GM23338 (cell line): ENCODE measurements at regions not wholly inside any gene's neighbourhood (a gene's known extent, or its start where the extent isn't known, plus 50 kb on each side); places are given as distances from the start of the nearest gene placed in this dataset.

Experiments
- CTCF ChIP-seq, 2 experiments: fragments of 200-600 bp in 1 of 2; sonication (generic) in 1 of 2; conservative IDR thresholded peaks; 2 replicates each; pipeline versions ENCODE4 v1.5.1 to v1.6.1; 2016 to 2017; ENCODE audit warnings: antibody characterized with exemption in 2 of 2, low read depth in 2 of 2, mild to moderate bottlenecking in 2 of 2, moderate library complexity in 1 of 2
- EZH2 ChIP-seq: fragments of 200-600 bp; sonication (generic); IDR thresholded peaks from one replicate; pipeline ENCODE4 v1.8.0; 2017; ENCODE audit warnings: antibody characterized with exemption, mild to moderate bottlenecking, low read depth; ENCODE audit not compliant: unreplicated experiment
- EZH2phosphoT487 ChIP-seq: fragments of 200-600 bp; sonication (generic); IDR thresholded peaks from one replicate; pipeline ENCODE4 v1.8.1; 2018; ENCODE audit warnings: antibody characterized with exemption; ENCODE audit not compliant: unreplicated experiment
- JUNB ChIP-seq: IDR thresholded peaks from one replicate; pipeline ENCODE4 v1.6.1; 2016; ENCODE audit warnings: antibody characterized with exemption; ENCODE audit not compliant: unreplicated experiment
- POLR2AphosphoS5 ChIP-seq: IDR thresholded peaks from 2 replicates; pipeline ENCODE4 v1.6.1; 2016; ENCODE audit warnings: antibody characterized with exemption, low read depth

DNA sequence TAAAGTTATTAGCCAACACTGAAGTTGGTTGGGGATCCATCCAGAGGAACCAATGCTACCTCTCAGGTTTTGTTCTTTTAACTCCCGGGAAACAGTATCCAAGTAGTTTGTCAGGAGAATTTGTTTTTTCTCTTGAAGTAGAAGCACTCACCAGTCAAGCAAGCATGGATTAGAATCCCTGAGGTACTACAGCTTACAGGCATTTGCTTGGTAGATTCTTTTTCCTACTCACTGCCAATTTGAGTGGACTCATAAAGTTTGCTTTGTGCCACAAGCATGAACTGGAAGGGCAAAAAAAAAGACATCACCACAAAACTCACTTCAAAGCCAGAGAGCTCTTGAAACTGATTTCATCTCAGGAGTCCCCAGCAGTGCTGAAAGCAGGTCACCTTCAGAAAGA lies 167.4 kb downstream of the MBOAT1 start:
- TF ChIP-seq CTCF (conservative IDR thresholded peaks at IDR 0.05; ENCODE audit: low read depth in 2 of 2) (no peak), JUNB (no peak), EZH2 (no peak), POLR2AphosphoS5 (no peak), EZH2phosphoT487 (no peak)
